B cell (primary cell): ENCODE measurements at regions not wholly inside any gene's neighbourhood (a gene's known extent, or its start where the extent isn't known, plus 50 kb on each side); places are given as distances from the start of the nearest gene placed in this dataset.

ENCODE experiments used
- ATAC-seq: fragments of 200-7000 bp; cut with Tn5 transposase; one replicate; pipeline ENCODE4 v1.10.0; 2021; ENCODE audit warnings: low read depth, mild to moderate bottlenecking, moderate number of reproducible peaks, moderate library complexity
- CTCF ChIA-PET: fragments of 350-600 bp; sonication (Branson Sonifier 250); formaldehyde crosslinking; loops from one replicate; lab custom pipeline; 2021; ENCODE audit warnings: antibody characterized with exemption, inconsistent platforms; lab: Charles Lee
- POLR2A ChIA-PET: fragments of 350-600 bp; sonication (Branson Sonifier 250); formaldehyde crosslinking; loops from one replicate; lab custom pipeline; 2021; ENCODE audit warnings: antibody characterized with exemption; lab: Charles Lee
- DNase-seq: peaks from one replicate; pipeline ENCODE4 v3.0.0; 2013
- H2AFZ ChIP-seq: 2 replicates; pipeline ENCODE4 v1.6.1; 2012; ENCODE audit warnings: mild to moderate bottlenecking, low read depth, low read length; ENCODE audit not compliant: insufficient read depth, poor library complexity, severe bottlenecking
- H3K27ac ChIP-seq, 2 donors: 1 replicate in 1 of 2; 2 replicates in 1 of 2; pipeline ENCODE4 v1.5.1; 2012 to 2013; ENCODE audit warnings: low read length in 2 of 2, mild to moderate bottlenecking in 2 of 2, moderate library complexity in 1 of 2
- H3K27me3 ChIP-seq, 4 experiments: fragments of 200-600 bp in 1 of 4; sonication (generic) in 1 of 4; replicated peaks in 1 of 4; 1 replicate in 2 of 4; 2 replicates in 2 of 4; pipeline versions ENCODE4 v1.6.1 to v1.7.0; 2013 to 2016; ENCODE audit warnings: low read length in 3 of 4, mild to moderate bottlenecking in 2 of 4, mixed read lengths in 1 of 4, moderate library complexity in 1 of 4; ENCODE audit not compliant: insufficient read depth in 4 of 4, control insufficient read depth in 3 of 4; ENCODE audit errors: control extremely low read depth in 1 of 4
- H3K36me3 ChIP-seq, 2 experiments: replicated peaks in 1 of 2; 1 replicate in 1 of 2; 2 replicates in 1 of 2; pipeline versions ENCODE4 v1.6.1 to v1.7.1; 2013; ENCODE audit warnings: low read length in 1 of 2; ENCODE audit not compliant: insufficient read depth in 2 of 2, control insufficient read depth in 1 of 2; ENCODE audit errors: control extremely low read depth in 1 of 2, extremely low read depth in 1 of 2
- H3K4me1 ChIP-seq, 2 donors: fragments of 200-600 bp in 1 of 2; sonication (generic) in 1 of 2; 1 replicate in 1 of 2; 2 replicates in 1 of 2; pipeline versions ENCODE4 v1.5.1 to v1.6.1; 2013 to 2017; ENCODE audit warnings: low read length in 2 of 2; ENCODE audit not compliant: control insufficient read depth in 2 of 2, insufficient read depth in 2 of 2
- H3K4me2 ChIP-seq: replicated peaks from 2 replicates; pipeline ENCODE3; 2012; ENCODE audit warnings: mild to moderate bottlenecking, low read depth, low read length; ENCODE audit not compliant: poor library complexity, severe bottlenecking
- H3K4me3 ChIP-seq, 5 experiments: fragments of 200-600 bp in 1 of 5; sonication (generic) in 1 of 5; 1 replicate in 3 of 5; 2 replicates in 2 of 5; pipeline versions ENCODE4 v1.5.1 to v1.7.0; 2011 to 2016; ENCODE audit warnings: low read length in 4 of 5, mild to moderate bottlenecking in 4 of 5, low read depth in 2 of 5, control low read depth in 1 of 5, moderate library complexity in 1 of 5; ENCODE audit not compliant: insufficient read depth in 1 of 5; ENCODE audit errors: control extremely low read depth in 1 of 5, extremely low read depth in 1 of 5
- H3K79me2 ChIP-seq: fragments of 200-600 bp; sonication (generic); one replicate; pipeline ENCODE4 v1.6.0; 2016; ENCODE audit warnings: low read length; ENCODE audit not compliant: control insufficient read depth, insufficient read depth
- H3K9ac ChIP-seq: fragments of 200-600 bp; sonication (generic); 2 replicates; pipeline ENCODE4 v1.6.1; 2017; ENCODE audit warnings: mild to moderate bottlenecking, low read length, moderate library complexity
- H3K9me3 ChIP-seq, 3 donors: one replicate each; pipeline versions ENCODE4 v1.6.1 to v1.7.1; 2013; ENCODE audit warnings: low read length in 2 of 3; ENCODE audit not compliant: control insufficient read depth in 2 of 3, insufficient read depth in 1 of 3; ENCODE audit errors: control extremely low read depth in 1 of 3
- H4K20me1 ChIP-seq: 2 replicates; pipeline ENCODE4 v1.6.0; 2012; ENCODE audit warnings: mild to moderate bottlenecking, low read length; ENCODE audit not compliant: insufficient read depth, control insufficient read depth, poor library complexity, severe bottlenecking
- H3K27ac Mint-ChIP-seq: one replicate; pipeline ENCODE4 v1.8.0; 2021; ENCODE audit warnings: mixed read lengths
- H3K27me3 Mint-ChIP-seq: one replicate; pipeline ENCODE4 v1.8.0; 2021; ENCODE audit warnings: mixed read lengths
- H3K4me1 Mint-ChIP-seq: one replicate; pipeline ENCODE4 v1.8.0; 2021; ENCODE audit warnings: mixed read lengths
- H3K4me3 Mint-ChIP-seq: one replicate; pipeline ENCODE4 v1.8.0; 2021; ENCODE audit warnings: mixed read lengths
- H3K9me3 Mint-ChIP-seq: one replicate; pipeline ENCODE4 v1.8.0; 2022; ENCODE audit warnings: mixed read lengths; ENCODE audit not compliant: insufficient read depth
- EZH2 ChIP-seq: IDR thresholded peaks from 2 replicates; pipeline ENCODE4 v1.6.1; 2012; ENCODE audit warnings: borderline replicate concordance, low read depth, mild to moderate bottlenecking, moderate library complexity, low read length; ENCODE audit not compliant: insufficient read depth, poor library complexity, severe bottlenecking
- WGBS: methylation state at CpG from one replicate; pipeline ENCODE4 v1.1.5; 2013; ENCODE audit warnings: missing lambda C conversion rate; ENCODE audit not compliant: insufficient coverage; 5-methylcytosine and 5-hydroxymethylcytosine counted together
- intact Hi-C: fragments of 100-400 bp; cut with micrococcal nuclease; formaldehyde crosslinking; loops from one replicate; pipeline ENCODE4 v1.10.0; 2022
- TF ChIP-seq, protein P1 (sequence below): fragments of 200-600 bp; IDR thresholded peaks from one replicate; pipeline ENCODE4 v1.8.0; 2022; ENCODE audit warnings: antibody characterized with exemption, mild to moderate bottlenecking

GRCh38 chr10:20998036-20998435 is 100.9 kb upstream of the NEBL start:
- Histone ChIP-seq H3K4me1 (no peaks in the 10 kb centered on the region), H3K27ac (no peak overlapping the region), H4K20me1 (no peaks in the 10 kb centered on the region), H3K27me3 (no peaks in the 10 kb centered on the region), H3K4me3 (no peak overlapping the region), H2AFZ (no peak overlapping the region), H3K9ac (no peak overlapping the region), H3K79me2 (no peaks in the 10 kb centered on the region), H3K9me3 (peaks cover 0 to 4% (median 0%) of the 10 kb centered on the region in 3 donors), H3K36me3 (no peaks in the 10 kb centered on the region), H3K4me2 (no peak overlapping the region)
- intact Hi-C loops: no loop called here
- Mint-ChIP-seq H3K27me3 (peaks cover 9% of the 10 kb centered on the region), H3K9me3 (peaks cover 2% of the 10 kb centered on the region), H3K27ac (no peak overlapping the region), H3K4me3 (no peak overlapping the region), H3K4me1 (no peaks in the 10 kb centered on the region)
- DNase-seq (no peak), ATAC-seq (no peak)
- CTCF ChIA-PET: no interaction called here
- POLR2A ChIA-PET: no interaction called here
- TF ChIP-seq, protein P1, sequence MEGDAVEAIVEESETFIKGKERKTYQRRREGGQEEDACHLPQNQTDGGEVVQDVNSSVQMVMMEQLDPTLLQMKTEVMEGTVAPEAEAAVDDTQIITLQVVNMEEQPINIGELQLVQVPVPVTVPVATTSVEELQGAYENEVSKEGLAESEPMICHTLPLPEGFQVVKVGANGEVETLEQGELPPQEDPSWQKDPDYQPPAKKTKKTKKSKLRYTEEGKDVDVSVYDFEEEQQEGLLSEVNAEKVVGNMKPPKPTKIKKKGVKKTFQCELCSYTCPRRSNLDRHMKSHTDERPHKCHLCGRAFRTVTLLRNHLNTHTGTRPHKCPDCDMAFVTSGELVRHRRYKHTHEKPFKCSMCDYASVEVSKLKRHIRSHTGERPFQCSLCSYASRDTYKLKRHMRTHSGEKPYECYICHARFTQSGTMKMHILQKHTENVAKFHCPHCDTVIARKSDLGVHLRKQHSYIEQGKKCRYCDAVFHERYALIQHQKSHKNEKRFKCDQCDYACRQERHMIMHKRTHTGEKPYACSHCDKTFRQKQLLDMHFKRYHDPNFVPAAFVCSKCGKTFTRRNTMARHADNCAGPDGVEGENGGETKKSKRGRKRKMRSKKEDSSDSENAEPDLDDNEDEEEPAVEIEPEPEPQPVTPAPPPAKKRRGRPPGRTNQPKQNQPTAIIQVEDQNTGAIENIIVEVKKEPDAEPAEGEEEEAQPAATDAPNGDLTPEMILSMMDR: no peak
- no peak for TF ChIP-seq EZH2
- WGBS: no CpG with 5 or more reads among the region's 5 CpGs

DNA sequence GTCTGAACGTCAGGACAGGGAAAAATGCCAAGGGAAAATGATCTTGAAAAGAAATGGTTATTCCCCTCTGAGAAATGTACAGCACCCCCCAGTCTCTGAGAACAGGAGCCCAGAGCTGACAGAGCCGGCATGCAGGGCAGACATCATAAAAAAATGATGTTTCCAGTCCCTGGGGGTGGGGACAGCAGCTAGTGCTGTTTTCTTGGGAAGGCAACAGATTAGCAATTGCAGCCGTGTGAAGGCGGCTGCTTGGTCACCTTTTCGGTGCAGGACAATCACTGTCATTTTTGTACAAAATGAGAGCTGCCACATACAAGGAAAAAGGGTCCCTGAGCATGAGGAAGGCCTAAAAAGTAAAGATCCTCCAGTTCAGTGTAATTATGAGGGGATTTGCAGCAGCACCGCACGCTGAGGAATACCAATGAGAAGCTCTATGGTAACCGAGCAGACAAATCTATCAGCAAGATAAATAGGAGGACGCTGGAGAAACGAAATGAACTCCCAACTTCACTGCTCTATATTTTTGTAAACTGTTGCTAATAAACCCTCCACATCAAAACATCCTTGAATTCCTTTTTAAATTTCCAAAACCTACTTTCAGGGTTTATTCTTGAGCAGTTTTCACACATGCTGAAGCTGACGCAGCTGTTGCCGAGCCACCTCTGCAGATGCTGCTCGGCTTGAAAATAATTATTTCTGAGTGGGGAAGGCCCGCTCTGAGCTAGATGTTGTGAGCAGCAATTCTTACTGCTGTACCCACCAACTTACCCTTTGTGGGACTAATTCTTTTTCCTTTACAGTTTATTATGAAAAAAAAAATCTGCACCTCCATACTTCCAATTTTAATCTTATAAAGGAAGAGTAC is 98.2 kb upstream of the NEBL start:
- no peaks in the 10 kb centered on the region for H3K9me3 ChIP-seq
- WGBS: 82% methylated on average over 12 of the region's 14 CpGs
- H3K36me3 ChIP-seq: no peaks in the 10 kb centered on the region
- POLR2A ChIA-PET: no interaction called here
- H3K9me3 Mint-ChIP-seq: peaks cover 2% of the 10 kb centered on the region
- no peaks in the 10 kb centered on the region for H3K4me1 ChIP-seq
- DNase-seq (no peak), ATAC-seq (no peak)
- TF ChIP-seq, protein P1: no peak
- TF ChIP-seq EZH2: no peak
- H3K4me3 Mint-ChIP-seq: no peak overlapping the region
- H3K79me2 ChIP-seq: no peaks in the 10 kb centered on the region
- peaks cover 5% of the 10 kb centered on the region for H3K27me3 Mint-ChIP-seq
- H3K4me3 ChIP-seq: no peak overlapping the region
- H3K27me3 ChIP-seq: no peaks in the 10 kb centered on the region
- no peak overlapping the region for H3K9ac ChIP-seq
- no peak overlapping the region for H2AFZ ChIP-seq
- intact Hi-C loops: no loop called here
- no peak overlapping the region for H3K27ac Mint-ChIP-seq
- no peaks in the 10 kb centered on the region for H3K4me1 Mint-ChIP-seq
- H3K4me2 ChIP-seq: no peak overlapping the region
- H3K27ac ChIP-seq: no peak overlapping the region
- no peaks in the 10 kb centered on the region for H4K20me1 ChIP-seq
- CTCF ChIA-PET: no interaction called here
